ENCODE measurements at regions not wholly inside any gene's neighbourhood (a gene's known extent, or its start where the extent isn't known, plus 50 kb on each side); places are given as distances from the start of the nearest gene placed in this dataset.

DNA sequence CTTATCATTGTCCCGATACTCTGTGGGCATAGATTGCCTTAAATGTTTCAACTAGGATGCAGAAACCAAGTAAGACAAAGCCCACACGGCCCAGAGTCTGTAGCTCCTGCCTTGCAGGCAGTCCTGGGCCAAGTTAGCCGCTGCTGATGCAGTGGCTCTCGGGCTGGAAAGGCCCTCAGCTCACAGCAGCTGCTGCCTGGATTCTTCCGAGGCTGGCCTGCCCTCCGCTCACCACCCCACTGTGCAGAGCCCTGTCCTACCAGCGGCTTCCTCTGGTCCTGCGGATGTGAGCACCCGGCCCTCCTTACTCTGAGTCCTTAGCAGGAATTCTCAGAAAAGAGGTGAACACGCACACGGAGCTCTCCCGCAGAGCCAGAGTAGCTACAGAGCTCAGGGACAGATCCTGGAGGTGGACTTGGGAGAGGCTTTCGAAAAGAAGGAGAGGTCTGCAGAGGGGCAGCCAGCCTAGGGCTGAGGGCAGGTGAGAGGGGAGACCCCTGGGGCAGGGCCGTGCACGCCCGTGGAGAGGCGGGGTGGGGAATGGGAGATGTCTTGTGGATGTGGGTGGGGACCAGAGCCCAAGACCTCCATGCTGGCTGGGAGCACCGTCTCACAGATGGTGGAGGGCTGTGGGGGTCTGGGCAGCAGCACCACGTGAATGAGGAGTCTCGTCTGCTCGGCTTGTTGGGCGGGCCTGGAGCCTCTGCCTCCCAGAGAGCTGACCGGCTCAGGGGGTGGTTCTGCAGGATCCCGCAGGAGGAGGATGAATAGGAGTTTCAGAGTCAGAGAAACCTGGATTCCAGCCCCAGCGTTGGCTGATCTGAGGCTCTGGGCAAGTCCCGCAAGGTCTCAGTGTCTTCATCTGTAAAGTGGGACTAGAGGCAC, 117.4 kb upstream of the B3GAT1 start:
- Histone ChIP-seq H3F3A (ENCODE audit: low read depth) (peaks cover 11% of the 10 kb centered on the region), H3K79me2 (ENCODE audit: low read depth) (no peaks in the 10 kb centered on the region), H3K36me3 (no peaks in the 10 kb centered on the region), H2AFZ (replicated peaks) (peak overlapping the region; percentile 42), H3K4me2 (no peak overlapping the region), H3K27ac (no peak overlapping the region), H3K4me1 (peaks cover 29% of the 10 kb centered on the region), H4K20me1 (ENCODE audit: low read depth) (peaks cover 4% of the 10 kb centered on the region), H3K27me3 (no peaks in the 10 kb centered on the region), H3K9ac (no peak overlapping the region), H3K9me3 (ENCODE audit: low read depth) (no peaks in the 10 kb centered on the region), H3K4me3 (no peak overlapping the region)
- Mint-ChIP-seq H3K9me3 (no peaks in the 10 kb centered on the region), H3K36me3 (no peaks in the 10 kb centered on the region), H3K4me3 (peak overlapping the region; percentile 63), H3K27me3 (ENCODE audit: insufficient read depth, low read depth) (peaks cover 18% of the 10 kb centered on the region), H3K27ac (peak overlapping the region; percentile 93), H3K4me1 (peaks cover 52% of the 10 kb centered on the region)
- DNase-seq (ENCODE audit: low spot score), result no peak
- no peak for TF ChIP-seq EZH2phosphoT487 (IDR thresholded peaks at IDR 0.05)
- TF ChIP-seq EZH2 (IDR thresholded peaks at IDR 0.05), result no peak
- TF ChIP-seq, protein P1, sequence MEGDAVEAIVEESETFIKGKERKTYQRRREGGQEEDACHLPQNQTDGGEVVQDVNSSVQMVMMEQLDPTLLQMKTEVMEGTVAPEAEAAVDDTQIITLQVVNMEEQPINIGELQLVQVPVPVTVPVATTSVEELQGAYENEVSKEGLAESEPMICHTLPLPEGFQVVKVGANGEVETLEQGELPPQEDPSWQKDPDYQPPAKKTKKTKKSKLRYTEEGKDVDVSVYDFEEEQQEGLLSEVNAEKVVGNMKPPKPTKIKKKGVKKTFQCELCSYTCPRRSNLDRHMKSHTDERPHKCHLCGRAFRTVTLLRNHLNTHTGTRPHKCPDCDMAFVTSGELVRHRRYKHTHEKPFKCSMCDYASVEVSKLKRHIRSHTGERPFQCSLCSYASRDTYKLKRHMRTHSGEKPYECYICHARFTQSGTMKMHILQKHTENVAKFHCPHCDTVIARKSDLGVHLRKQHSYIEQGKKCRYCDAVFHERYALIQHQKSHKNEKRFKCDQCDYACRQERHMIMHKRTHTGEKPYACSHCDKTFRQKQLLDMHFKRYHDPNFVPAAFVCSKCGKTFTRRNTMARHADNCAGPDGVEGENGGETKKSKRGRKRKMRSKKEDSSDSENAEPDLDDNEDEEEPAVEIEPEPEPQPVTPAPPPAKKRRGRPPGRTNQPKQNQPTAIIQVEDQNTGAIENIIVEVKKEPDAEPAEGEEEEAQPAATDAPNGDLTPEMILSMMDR (IDR thresholded peaks at IDR 0.05), result no peak

DNA sequence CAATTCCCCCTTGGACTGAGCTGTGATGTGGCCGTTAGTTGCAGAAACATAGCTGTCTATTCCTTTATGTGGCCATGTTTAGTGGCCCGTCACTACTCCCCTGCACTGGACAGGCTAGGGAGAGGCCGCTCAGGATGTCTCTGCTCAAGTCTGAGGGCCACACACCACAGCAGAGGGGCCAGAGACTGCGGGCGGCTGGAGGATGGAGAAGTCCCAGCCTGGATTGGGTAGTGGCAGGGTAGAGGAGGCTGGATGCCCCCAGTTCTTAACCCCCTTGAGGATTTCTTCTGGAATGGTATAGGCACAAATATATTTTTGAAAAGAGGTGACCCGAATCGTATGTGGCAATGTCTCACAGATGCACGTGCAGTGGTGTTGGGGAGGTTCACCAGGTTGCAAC, 116.4 kb upstream of the B3GAT1 start:
- TF ChIP-seq, protein P1 (IDR thresholded peaks at IDR 0.05), result no peak
- TF ChIP-seq EZH2 (IDR thresholded peaks at IDR 0.05) (no peak), EZH2phosphoT487 (IDR thresholded peaks at IDR 0.05) (no peak)
- Histone ChIP-seq H3K9me3 (ENCODE audit: low read depth) (no peaks in the 10 kb centered on the region), H2AFZ (replicated peaks) (no peak overlapping the region), H3K27me3 (no peaks in the 10 kb centered on the region), H3K36me3 (no peaks in the 10 kb centered on the region), H3K4me3 (no peak overlapping the region), H3K9ac (no peak overlapping the region), H4K20me1 (ENCODE audit: low read depth) (peaks cover 4% of the 10 kb centered on the region), H3K27ac (no peak overlapping the region), H3K4me1 (peaks cover 29% of the 10 kb centered on the region), H3F3A (ENCODE audit: low read depth) (peaks cover 11% of the 10 kb centered on the region), H3K79me2 (ENCODE audit: low read depth) (no peaks in the 10 kb centered on the region), H3K4me2 (no peak overlapping the region)
- no peak overlapping the region for H3K27ac Mint-ChIP-seq
- peaks cover 20% of the 10 kb centered on the region for H3K27me3 Mint-ChIP-seq (ENCODE audit: insufficient read depth, low read depth)
- no peaks in the 10 kb centered on the region for H3K36me3 Mint-ChIP-seq
- no peak for DNase-seq (ENCODE audit: low spot score)
- no peaks in the 10 kb centered on the region for H3K9me3 Mint-ChIP-seq
- H3K4me3 Mint-ChIP-seq, result no peak overlapping the region
- peaks cover 53% of the 10 kb centered on the region for H3K4me1 Mint-ChIP-seq

DNA sequence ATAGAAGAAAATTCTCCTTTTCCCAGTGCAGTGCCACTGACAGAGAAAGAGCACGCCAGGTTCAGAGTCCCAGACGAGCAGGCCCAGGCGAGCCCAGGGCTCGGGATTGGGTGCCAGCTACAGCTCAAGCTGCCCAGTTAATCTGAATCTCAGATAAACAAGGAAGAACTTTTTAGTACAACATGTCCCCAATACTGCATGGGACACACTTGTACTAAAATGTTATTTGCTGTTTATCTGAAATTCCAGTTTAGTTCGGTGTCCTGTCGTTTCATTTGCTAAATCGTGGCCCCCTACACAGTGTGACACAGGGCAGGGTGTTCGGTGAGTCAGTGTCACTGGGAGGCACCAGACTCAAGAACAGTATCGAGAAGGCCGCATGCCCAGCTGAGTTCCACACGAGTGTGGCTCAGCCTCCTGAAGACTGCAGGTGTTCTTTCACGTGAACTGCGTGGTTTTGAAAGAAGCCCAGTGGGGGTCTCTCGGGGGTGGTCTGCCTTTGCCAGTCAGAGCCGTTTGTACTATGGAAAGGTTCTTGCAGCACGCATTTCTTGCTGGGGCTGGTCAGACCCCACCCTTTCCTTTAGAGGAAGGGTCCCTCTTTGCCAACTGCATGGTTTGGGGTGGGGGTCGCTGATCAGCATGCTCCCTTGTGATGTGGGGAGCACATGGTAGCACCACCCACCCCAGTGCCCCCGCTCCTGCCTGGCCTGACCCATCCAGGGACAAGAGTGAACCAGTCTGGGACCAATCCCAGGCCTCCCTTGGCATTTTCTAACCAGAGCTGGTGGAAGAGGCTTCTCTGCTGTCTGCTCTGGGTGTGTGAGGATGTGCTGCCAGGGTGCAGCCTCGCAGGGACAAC, 115.6 kb upstream of the B3GAT1 start:
- H3K27ac Mint-ChIP-seq, result no peak overlapping the region
- no peaks in the 10 kb centered on the region for H3K79me2 ChIP-seq (ENCODE audit: low read depth)
- H3K9me3 ChIP-seq (ENCODE audit: low read depth), result no peaks in the 10 kb centered on the region
- no peak overlapping the region for H3K4me2 ChIP-seq
- H3K9me3 Mint-ChIP-seq, result peaks cover 3% of the 10 kb centered on the region
- TF ChIP-seq EZH2 (IDR thresholded peaks at IDR 0.05) (no peak), EZH2phosphoT487 (IDR thresholded peaks at IDR 0.05) (no peak)
- TF ChIP-seq, protein P1 (IDR thresholded peaks at IDR 0.05), result no peak
- H3K4me3 ChIP-seq, result no peak overlapping the region
- peaks cover 4% of the 10 kb centered on the region for H4K20me1 ChIP-seq (ENCODE audit: low read depth)
- no peak overlapping the region for H3K27ac ChIP-seq
- H3K4me1 Mint-ChIP-seq, result peaks cover 55% of the 10 kb centered on the region
- H3K4me3 Mint-ChIP-seq, result no peak overlapping the region
- H3K36me3 Mint-ChIP-seq, result peaks cover 2% of the 10 kb centered on the region
- H2AFZ ChIP-seq (replicated peaks), result no peak overlapping the region
- peaks cover 20% of the 10 kb centered on the region for H3K27me3 Mint-ChIP-seq (ENCODE audit: insufficient read depth, low read depth)
- no peaks in the 10 kb centered on the region for H3K36me3 ChIP-seq
- peaks cover 11% of the 10 kb centered on the region for H3F3A ChIP-seq (ENCODE audit: low read depth)
- H3K9ac ChIP-seq, result no peak overlapping the region
- no peak for DNase-seq (ENCODE audit: low spot score)
- H3K27me3 ChIP-seq, result no peaks in the 10 kb centered on the region
- peaks cover 27% of the 10 kb centered on the region for H3K4me1 ChIP-seq
